GM12873 (cell line): ENCODE measurements at regions not wholly inside any gene's neighbourhood (a gene's known extent, or its start where the extent isn't known, plus 50 kb on each side); places are given as distances from the start of the nearest gene placed in this dataset.

Experiments
- TF ChIP-seq, protein P1 (sequence below): IDR thresholded peaks from 2 replicates; pipeline ENCODE4 v1.5.1; 2012; ENCODE audit warnings: low read depth, mild to moderate bottlenecking, moderate library complexity, low read length, control low read depth; ENCODE audit not compliant: insufficient read depth; ENCODE audit errors: missing control alignments

DNA sequence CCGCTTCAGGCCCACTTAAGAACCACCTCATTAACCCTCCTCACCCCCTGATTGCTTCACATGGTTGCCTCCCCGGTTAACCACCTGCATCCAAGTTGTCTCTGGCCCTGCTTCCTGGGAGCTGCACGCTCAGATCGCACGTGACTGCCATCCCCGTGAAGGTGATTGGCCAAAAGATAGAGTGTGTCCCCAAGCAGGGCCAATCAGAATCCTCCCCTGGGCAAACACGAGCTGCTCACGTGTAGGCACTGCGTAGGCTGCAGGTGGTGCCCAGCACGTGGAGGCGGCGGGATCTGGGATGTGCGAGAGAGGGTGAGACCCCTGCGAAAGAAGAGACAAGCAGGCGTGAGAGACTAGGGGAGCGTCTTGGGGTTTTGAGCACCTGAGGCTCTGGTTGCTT lies 111.8 kb upstream of the CRHR1 start:
- TF ChIP-seq, protein P1, sequence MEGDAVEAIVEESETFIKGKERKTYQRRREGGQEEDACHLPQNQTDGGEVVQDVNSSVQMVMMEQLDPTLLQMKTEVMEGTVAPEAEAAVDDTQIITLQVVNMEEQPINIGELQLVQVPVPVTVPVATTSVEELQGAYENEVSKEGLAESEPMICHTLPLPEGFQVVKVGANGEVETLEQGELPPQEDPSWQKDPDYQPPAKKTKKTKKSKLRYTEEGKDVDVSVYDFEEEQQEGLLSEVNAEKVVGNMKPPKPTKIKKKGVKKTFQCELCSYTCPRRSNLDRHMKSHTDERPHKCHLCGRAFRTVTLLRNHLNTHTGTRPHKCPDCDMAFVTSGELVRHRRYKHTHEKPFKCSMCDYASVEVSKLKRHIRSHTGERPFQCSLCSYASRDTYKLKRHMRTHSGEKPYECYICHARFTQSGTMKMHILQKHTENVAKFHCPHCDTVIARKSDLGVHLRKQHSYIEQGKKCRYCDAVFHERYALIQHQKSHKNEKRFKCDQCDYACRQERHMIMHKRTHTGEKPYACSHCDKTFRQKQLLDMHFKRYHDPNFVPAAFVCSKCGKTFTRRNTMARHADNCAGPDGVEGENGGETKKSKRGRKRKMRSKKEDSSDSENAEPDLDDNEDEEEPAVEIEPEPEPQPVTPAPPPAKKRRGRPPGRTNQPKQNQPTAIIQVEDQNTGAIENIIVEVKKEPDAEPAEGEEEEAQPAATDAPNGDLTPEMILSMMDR: no peak

- TF ChIP-seq, protein P1: no peak
These were observed 111.3 kb upstream of the CRHR1 start for GRCh38 chr17:45672792-45673191.

- TF ChIP-seq, protein P1: no peak
These were observed 109.1 kb upstream of the CRHR1 start for GRCh38 chr17:45675012-45675411.

DNA sequence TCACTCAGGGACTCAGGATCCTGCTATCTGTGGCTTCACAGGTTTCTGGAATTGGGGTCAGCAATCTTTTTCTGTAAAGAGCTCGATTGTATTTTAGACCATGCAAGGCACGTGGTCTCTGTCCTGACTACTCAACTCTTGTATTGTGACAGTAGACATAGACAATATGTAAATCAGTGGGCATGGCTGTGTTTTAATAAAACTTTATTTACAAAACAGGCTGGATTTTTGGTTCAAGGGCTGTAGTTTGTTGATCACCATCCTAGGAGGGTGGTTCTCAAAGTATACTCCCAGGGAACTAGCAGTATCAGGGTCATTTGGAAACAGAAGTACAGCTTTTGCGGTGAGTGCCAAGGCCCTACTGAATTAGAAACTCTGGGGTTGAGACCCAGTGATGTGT lies 108.2 kb upstream of the CRHR1 start:
- TF ChIP-seq, protein P1: no peak

GRCh38 chr17:45676695-45677094 lies 107.4 kb upstream of the CRHR1 start:
- TF ChIP-seq, protein P1: no peak

DNA sequence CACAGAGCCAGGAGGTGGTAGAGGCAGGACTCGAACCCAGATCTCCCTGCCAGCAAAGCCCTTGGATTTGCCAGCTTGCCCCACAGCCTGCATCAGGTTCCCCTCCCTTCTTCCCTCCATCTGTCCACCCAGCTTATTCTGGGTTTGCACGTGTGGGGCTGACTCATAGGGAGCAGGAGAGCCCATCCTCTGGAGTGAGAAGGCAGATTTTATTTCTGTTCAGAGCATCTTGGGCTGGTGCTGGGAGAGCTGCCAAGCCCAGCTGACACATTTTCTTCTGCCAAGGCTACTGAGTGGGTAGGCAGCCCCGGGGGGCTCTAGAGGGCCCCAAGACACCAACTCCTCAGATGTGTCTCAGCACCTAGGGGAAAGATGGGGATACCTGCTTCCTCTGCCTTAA lies 106.3 kb upstream of the CRHR1 start:
- TF ChIP-seq, protein P1: no peak

DNA sequence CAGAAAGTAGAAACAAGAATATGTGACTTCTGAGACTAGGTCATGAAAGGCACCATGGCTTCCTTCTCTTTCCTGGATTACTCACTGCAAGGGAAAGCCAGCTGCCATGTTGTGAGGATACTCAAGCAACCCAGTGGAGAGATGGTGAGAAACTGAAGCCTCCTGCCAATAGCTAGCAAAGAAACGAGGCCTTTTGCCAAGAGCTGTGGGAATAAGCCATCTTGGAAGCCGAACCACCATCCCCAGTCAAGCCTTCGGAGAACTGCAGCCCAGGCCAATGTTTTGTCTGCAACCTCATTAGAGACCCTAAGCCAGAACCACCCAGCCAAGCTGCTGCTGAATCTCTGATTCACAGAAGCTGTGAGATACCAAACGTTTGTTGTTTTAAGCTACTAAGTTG lies 104.7 kb upstream of the CRHR1 start:
- TF ChIP-seq, protein P1: no peak
